ENCODE measurements at regions not wholly inside any gene's neighbourhood (a gene's known extent, or its start where the extent isn't known, plus 50 kb on each side); places are given as distances from the start of the nearest gene placed in this dataset.

DNA sequence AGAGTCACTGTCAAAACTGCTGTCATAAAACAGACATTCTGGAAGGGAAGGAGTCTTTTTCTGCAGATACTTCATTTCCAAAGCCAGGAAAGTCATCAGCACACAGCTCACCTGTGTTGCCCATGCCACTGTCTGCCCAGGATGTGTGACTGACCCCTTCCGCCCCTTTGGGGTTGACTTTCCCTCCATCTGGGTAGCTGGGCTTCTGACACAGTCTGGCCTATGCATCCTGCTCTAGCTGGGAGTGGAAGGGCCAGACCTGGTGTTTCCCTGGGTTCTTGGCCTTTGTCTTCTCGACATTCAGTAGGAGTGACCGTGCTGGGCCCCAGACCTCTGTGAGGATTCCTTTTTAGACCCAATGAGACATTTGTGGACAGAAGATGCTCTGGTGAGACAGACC, 378.9 kb upstream of the NUPR2 start:
- WGBS, 2 experiments (ENCODE audit: extremely low coverage in 1 of 2, insufficient coverage in 1 of 2, insufficient read length in 1 of 2, insufficient replicate concordance in 2 of 2, low coverage in 1 of 2, low lambda C conversion rate in 2 of 2, missing lambda C conversion rate in 1 of 2) = 76% methylated on average over 3 of the region's 3 CpGs; no CpG with 5 or more reads in 1 of the 2 experiments
- no peaks in the 10 kb centered on the region for H4K20me1 ChIP-seq (replicated peaks in 1 of 2; ENCODE audit: control insufficient read depth in 1 of 2, insufficient read depth in 2 of 2, low read length in 2 of 2)
- no peak overlapping the region for H3K4me2 ChIP-seq (ENCODE audit: insufficient read depth in 1 of 2, low read depth in 2 of 2, low read length in 2 of 2)
- H3K23ac ChIP-seq (ENCODE audit: insufficient read length) = no peak overlapping the region
- no peaks in the 10 kb centered on the region for H3K4me1 ChIP-seq (replicated peaks in 1 of 4; ENCODE audit: control insufficient read depth in 3 of 4, insufficient read depth in 4 of 4, low read length in 3 of 4)
- no peak overlapping the region for H2AFZ ChIP-seq (ENCODE audit: low read length)
- no peak overlapping the region for H3K4ac ChIP-seq (replicated peaks; ENCODE audit: insufficient read length, low read depth, low read length)
- no peak overlapping the region for H3K14ac ChIP-seq (ENCODE audit: insufficient read length)
- H3K36me3 ChIP-seq (ENCODE audit: control insufficient read depth in 2 of 4, insufficient read depth in 4 of 4, low read length in 3 of 4) = no peaks in the 10 kb centered on the region
- no peaks in the 10 kb centered on the region for H3K79me1 ChIP-seq (ENCODE audit: low read depth, low read length)
- no peak overlapping the region for H3K56ac ChIP-seq (replicated peaks; ENCODE audit: insufficient read length, low read depth, low read length)
- H3K9ac ChIP-seq (replicated peaks in 1 of 4; ENCODE audit: extremely low read depth in 1 of 4, low read depth in 3 of 4, low read length in 3 of 4) = no peak overlapping the region
- H4K5ac ChIP-seq (ENCODE audit: insufficient read length, low read depth, low read length) = no peak overlapping the region
- H3K18ac ChIP-seq (ENCODE audit: extremely low read depth, low read length) = no peak overlapping the region
- H2BK5ac ChIP-seq (ENCODE audit: low read depth, low read length) = no peak overlapping the region
- H2AK5ac ChIP-seq (ENCODE audit: low read depth, low read length) = no peak overlapping the region
- TF ChIP-seq RAD21 (IDR thresholded peaks at IDR 0.05 in 1 of 2, conservative IDR thresholded peaks at IDR 0.05 in 1 of 2; ENCODE audit: low read depth in 2 of 2, low read length in 2 of 2) (no peak), JUN (IDR thresholded peaks at IDR 0.05; ENCODE audit: low read depth, low read length) (no peak), TAF7 (optimal IDR thresholded peaks at IDR 0.05; ENCODE audit: borderline replicate concordance, low read depth, low read length) (no peak)
- no peak overlapping the region for H2BK20ac ChIP-seq (ENCODE audit: low read length)
- H4K8ac ChIP-seq (ENCODE audit: extremely low read depth, insufficient read depth, low read length) = no peak overlapping the region
- H3K9me3 ChIP-seq (ENCODE audit: insufficient read depth in 2 of 2, low read depth in 1 of 2, low read length in 1 of 2) = peaks cover 52 to 75% of the 10 kb centered on the region in 2 experiments
- no peak overlapping the region for H2BK12ac ChIP-seq (ENCODE audit: low read depth, low read length)
- H2BK120ac ChIP-seq (replicated peaks; ENCODE audit: low read depth, low read length) = no peak overlapping the region
- H3K79me2 ChIP-seq (ENCODE audit: control insufficient read depth in 1 of 2, insufficient read depth in 2 of 2, low read length in 2 of 2) = no peaks in the 10 kb centered on the region
- no peak overlapping the region for H3K4me3 ChIP-seq (ENCODE audit: extremely low read depth in 1 of 4, insufficient read depth in 2 of 4, low read depth in 3 of 4, low read length in 4 of 4)
- no peaks in the 10 kb centered on the region for H3K23me2 ChIP-seq (ENCODE audit: low read depth, low read length)
- DNase-seq (ENCODE audit: low read depth in 1 of 2, low spot score in 2 of 2) (no peak), FAIRE-seq (no peak)
- POLR2A ChIA-PET (ENCODE audit: partially characterized antibody) = no interaction called here
- H2BK15ac ChIP-seq (ENCODE audit: low read length) = no peak overlapping the region
- CTCF ChIA-PET (ENCODE audit: partially characterized antibody) = no interaction called here
- H4K91ac ChIP-seq (replicated peaks; ENCODE audit: insufficient read length, low read length) = no peak overlapping the region
- no peaks in the 10 kb centered on the region for H3K27me3 ChIP-seq (replicated peaks in 1 of 4; ENCODE audit: control insufficient read depth in 3 of 4, extremely low read depth in 1 of 4, insufficient read depth in 3 of 4, low read length in 3 of 4)
- no peak overlapping the region for H3K27ac ChIP-seq (ENCODE audit: low read depth, low read length)

All from H1 (cell line).